ENCODE measurements at regions not wholly inside any gene's neighbourhood (a gene's known extent, or its start where the extent isn't known, plus 50 kb on each side); places are given as distances from the start of the nearest gene placed in this dataset.

GRCh38 chr7:94264756-94265155 is 129.9 kb upstream of the COL1A2 start:
- Histone ChIP-seq H3K4me3 (ENCODE audit: low read depth in 2 of 2, low read length in 1 of 2) (no peak overlapping the region), H3K27ac (ENCODE audit: low read depth in 2 of 2, low read length in 1 of 2) (no peak overlapping the region), H3K79me2 (ENCODE audit: insufficient read depth) (no peaks in the 10 kb centered on the region), H3F3A (replicated peaks; ENCODE audit: insufficient read depth) (no peaks in the 10 kb centered on the region), H3K9ac (no peak overlapping the region), H3K4me1 (ENCODE audit: control insufficient read depth in 1 of 2, insufficient read depth in 2 of 2, low read depth in 1 of 2, low read length in 1 of 2) (peaks cover 3 to 6% of the 10 kb centered on the region in 2 experiments; a peak in 3 of 4 replicates), H2AFZ (ENCODE audit: low read depth) (no peak overlapping the region), H3K27me3 (ENCODE audit: insufficient read depth) (no peaks in the 10 kb centered on the region), H3K9me3 (no peaks in the 10 kb centered on the region), H3K4me2 (no peak overlapping the region), H4K20me1 (ENCODE audit: insufficient read depth) (no peaks in the 10 kb centered on the region), H3K36me3 (replicated peaks in 1 of 2; ENCODE audit: control insufficient read depth in 1 of 2, insufficient read depth in 2 of 2, low read length in 1 of 2) (no peaks in the 10 kb centered on the region), H3K9me2 (no peaks in the 10 kb centered on the region)
- POLR2A ChIA-PET = no interaction called here
- CTCF ChIA-PET = no interaction called here
- no peak for DNase-seq
- no peak for TF ChIP-seq SMC3 (IDR thresholded peaks at IDR 0.05; ENCODE audit: low read depth, low read length)
- no peak for TF ChIP-seq TAF1 (IDR thresholded peaks at IDR 0.05; ENCODE audit: borderline replicate concordance, low read depth, low read length)
- no peak for TF ChIP-seq FOSL2 (IDR thresholded peaks at IDR 0.05; ENCODE audit: borderline replicate concordance, low read depth)
- no peak for TF ChIP-seq NRF1 (IDR thresholded peaks at IDR 0.05; ENCODE audit: low read depth, low read length)
- no peak for TF ChIP-seq TEAD4 (IDR thresholded peaks at IDR 0.05; ENCODE audit: borderline replicate concordance, insufficient read depth)
- no peak for TF ChIP-seq CTCF (IDR thresholded peaks at IDR 0.05)
- TF ChIP-seq ELF1 (IDR thresholded peaks at IDR 0.05) = no peak
- no peak for TF ChIP-seq GABPA (IDR thresholded peaks at IDR 0.05; ENCODE audit: low read depth)
- no peak for TF ChIP-seq TCF12 (IDR thresholded peaks at IDR 0.05)
- TF ChIP-seq, protein P1, sequence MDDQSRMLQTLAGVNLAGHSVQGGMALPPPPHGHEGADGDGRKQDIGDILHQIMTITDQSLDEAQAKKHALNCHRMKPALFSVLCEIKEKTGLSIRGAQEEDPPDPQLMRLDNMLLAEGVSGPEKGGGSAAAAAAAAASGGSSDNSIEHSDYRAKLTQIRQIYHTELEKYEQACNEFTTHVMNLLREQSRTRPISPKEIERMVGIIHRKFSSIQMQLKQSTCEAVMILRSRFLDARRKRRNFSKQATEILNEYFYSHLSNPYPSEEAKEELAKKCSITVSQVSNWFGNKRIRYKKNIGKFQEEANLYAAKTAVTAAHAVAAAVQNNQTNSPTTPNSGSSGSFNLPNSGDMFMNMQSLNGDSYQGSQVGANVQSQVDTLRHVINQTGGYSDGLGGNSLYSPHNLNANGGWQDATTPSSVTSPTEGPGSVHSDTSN (IDR thresholded peaks at IDR 0.05) = no peak
- no peak for TF ChIP-seq MXI1 (IDR thresholded peaks at IDR 0.05; ENCODE audit: low read depth, low read length)
- TF ChIP-seq CHD2 (IDR thresholded peaks at IDR 0.05; ENCODE audit: low read length, partially characterized antibody) = no peak
- TF ChIP-seq EZH2phosphoT487 (IDR thresholded peaks at IDR 0.05; ENCODE audit: borderline replicate concordance, low read depth) = no peak
- TF ChIP-seq RCOR1 (IDR thresholded peaks at IDR 0.05; ENCODE audit: low read length) = no peak
- TF ChIP-seq RAD21 (IDR thresholded peaks at IDR 0.05; ENCODE audit: low read length) = no peak
- TF ChIP-seq NFIC (IDR thresholded peaks at IDR 0.05; ENCODE audit: borderline replicate concordance) = no peak
- no peak for TF ChIP-seq SIN3A (IDR thresholded peaks at IDR 0.05; ENCODE audit: borderline replicate concordance, low read depth, low read length)
- no peak for TF ChIP-seq GATA2 (CRISPR knock-in tag; IDR thresholded peaks at IDR 0.05)
- TF ChIP-seq, protein P2, sequence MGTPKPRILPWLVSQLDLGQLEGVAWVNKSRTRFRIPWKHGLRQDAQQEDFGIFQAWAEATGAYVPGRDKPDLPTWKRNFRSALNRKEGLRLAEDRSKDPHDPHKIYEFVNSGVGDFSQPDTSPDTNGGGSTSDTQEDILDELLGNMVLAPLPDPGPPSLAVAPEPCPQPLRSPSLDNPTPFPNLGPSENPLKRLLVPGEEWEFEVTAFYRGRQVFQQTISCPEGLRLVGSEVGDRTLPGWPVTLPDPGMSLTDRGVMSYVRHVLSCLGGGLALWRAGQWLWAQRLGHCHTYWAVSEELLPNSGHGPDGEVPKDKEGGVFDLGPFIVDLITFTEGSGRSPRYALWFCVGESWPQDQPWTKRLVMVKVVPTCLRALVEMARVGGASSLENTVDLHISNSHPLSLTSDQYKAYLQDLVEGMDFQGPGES (IDR thresholded peaks at IDR 0.05; ENCODE audit: low read depth, low read length) = no peak

All from SK-N-SH (cell line).